GM18870 (cell line): ENCODE measurements at regions not wholly inside any gene's neighbourhood (a gene's known extent, or its start where the extent isn't known, plus 50 kb on each side); places are given as distances from the start of the nearest gene placed in this dataset.

Source experiments
- ATAC-seq: cut with Tn5 transposase; IDR thresholded peaks from one replicate; pipeline ENCODE4 v1.9.1; 2021; ENCODE audit warnings: moderate library complexity; ENCODE audit not compliant: unreplicated experiment

DNA sequence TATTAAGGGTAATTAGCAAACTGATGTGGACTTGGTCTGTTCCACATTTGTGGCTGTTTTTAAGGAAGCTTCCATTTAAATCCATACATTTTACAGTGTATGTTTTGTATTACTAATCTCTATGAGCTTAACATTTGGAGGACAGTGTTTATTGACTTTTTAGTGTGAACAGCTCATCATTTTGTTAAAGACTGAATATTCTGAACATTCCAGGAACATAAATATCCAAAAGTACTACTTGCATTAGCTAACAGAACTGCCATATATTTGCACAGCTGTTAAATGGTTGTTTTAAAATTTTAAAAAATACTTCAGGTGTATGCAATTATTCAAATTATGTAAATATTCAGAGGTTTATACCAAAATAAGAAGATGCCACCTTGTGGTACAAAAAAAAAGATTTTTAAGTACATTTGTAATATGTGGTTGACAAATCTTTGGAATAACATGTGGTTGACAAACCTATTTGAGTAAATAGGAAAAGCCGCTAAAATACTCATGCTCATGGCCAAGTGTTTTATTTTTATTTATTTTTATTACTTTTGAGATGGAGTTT lies 439.7 kb upstream of the FANCL start:
- no peak for ATAC-seq

DNA sequence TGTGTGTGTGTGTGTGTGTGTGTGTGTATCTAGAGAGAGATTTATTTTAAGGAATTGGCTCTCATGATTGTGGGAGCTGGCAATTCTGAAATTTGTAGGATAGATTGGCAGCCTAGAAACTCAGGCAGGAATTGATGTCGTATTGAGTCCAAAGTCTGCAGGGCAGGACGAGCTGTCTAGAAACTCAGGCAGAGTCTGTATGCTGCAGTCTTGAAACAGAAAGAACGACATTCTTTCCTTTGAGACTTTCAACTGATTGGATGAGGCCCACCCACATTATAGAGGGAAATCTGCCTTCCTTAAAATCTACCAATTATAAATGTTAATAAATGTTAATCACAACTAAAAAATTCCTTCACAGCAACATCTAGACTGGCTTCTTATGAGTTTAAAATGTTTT lies 436.6 kb upstream of the FANCL start:
- ATAC-seq = no peak

DNA sequence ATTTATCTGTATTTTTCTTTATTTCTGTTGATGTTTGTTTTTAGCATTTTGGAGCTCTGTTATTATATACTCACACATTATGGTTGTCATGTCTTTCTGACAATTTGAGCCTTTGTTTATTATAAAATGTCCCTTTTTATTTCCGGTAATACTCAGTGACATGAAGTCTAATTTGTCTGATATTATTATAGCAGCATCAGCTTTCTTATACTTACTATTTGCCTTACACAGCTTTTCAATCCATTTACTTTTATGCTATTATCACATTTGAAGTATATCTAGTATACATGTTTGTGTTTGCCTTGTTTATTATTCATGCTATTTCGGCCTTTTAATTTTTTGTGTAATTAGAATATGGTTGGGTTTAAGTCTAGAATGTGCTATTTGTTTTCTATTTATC lies 430.6 kb upstream of the FANCL start:
- ATAC-seq = no peak

DNA sequence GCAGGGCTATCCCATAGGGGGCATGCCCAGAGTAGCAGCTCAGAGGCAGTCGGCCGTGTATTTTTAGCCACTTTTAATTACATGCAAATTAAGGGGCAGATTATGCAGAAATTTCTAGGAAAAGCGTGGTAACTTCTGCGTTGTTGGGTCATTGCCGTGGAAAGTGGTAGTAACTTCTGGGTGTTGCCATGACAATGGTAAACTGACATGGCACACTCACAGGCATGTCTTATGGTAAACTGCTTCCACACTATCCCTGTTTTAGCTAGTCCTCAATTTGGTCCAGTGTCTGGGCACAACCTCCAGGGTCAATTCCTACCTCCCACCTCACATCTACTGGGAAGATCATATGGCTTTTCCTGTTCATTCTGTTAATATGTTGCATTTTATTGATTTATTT lies 428.9 kb upstream of the FANCL start:
- ATAC-seq = no peak

DNA sequence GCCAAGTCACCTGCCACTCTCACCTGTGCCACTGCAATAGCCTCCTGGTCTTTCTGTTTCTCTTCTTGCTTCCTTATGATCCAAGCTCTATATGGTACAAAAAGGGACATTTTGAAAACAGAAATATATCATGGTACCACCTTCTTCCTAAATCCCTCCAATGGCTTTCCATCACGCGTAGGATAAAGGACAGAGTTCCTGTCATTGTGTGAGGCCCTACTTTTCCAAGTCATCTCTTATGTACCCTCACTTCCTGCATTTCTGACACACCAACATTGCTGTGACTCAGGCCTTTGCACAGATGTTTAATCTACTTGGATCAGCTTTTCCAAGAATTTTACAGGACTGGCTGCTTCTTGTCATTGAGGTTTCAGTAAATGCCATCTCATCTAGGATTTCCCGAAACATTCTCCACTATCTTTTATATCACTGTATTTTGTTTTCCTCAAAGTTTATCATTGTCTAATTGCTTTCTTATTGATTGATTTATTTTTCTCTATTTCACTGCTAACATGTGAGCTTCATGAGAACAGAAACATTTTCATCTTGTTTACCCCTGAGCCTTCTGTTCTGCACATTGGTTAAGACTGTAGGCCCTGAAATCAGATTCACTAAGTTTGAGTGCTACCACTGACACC lies 426.1 kb upstream of the FANCL start:
- no peak for ATAC-seq

DNA sequence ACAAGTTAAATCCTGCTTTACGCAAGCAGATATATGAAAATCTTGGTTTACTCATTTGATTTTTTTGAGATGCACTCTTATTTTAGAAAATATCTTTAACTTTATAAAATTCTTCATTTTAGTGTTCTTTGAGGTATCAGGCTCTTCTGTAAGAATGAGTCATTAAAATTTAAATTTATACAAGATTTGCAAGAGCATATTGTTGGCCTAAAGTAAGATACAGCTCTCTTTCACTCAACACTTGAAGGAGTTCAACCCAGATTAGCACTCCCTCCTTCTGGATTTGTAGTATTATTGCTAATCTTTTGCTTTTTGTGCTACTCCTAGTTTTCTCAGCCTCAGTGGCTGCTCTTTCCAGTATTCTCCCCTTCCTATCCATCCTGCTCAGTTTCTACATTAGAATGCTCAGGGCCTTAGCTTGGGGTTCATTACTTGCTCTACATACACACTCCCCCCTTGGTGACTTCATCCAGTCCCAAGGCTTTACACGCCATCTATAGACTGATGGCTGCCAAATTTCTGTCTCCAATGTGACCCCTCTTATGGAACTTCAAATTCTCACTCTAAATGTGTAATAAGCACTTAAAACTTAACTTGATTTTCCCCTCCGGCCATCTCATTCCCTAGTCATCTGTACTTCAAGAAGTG lies 425.3 kb upstream of the FANCL start:
- no peak for ATAC-seq

DNA sequence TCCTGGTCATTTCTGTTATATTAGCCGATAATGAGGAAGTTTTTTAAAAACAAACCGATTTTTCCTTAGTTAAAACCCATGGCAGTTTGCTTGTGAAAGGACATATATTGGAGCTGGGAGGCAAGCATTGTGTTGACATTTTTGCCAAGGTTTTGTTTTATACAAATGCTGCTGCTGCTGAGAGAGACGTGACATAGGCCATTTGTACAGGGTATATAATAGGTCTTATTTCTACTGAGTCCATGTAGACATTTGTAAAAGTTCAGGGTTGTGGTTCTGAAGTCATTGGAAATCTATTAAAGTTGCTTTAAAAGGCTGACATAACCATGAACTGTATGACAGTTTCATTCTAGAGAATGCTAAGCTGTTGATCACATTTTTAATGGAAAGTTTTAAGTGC lies 424.0 kb upstream of the FANCL start:
- ATAC-seq = no peak

DNA sequence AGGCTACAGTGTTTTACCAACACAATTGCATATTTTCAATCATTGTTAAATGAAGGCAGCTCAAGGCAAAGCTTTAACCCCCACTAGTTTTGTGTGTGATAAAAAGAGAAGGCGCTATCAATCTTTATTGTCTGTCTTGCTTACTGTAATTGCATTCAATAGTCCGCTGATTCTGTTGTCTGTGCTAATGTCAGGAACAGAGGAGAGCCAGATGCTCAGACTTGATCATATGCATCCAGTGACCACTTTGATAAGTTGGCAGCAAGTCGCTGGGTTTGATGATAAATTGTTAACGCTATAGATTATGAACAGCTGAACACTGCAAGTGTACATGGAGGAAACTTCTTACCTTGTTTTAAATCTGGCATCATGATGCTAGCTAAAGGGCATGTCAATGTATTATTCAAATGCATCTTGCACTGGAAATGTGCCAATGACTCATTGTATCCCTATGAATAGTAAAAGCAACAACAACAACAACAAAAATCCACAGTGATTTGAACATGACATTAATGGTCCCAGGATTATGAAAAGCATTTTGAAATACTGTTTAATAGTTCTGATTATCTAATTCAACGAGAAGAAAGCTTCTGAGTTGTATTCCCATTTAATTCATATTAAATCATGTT lies 423.5 kb upstream of the FANCL start:
- ATAC-seq = no peak

DNA sequence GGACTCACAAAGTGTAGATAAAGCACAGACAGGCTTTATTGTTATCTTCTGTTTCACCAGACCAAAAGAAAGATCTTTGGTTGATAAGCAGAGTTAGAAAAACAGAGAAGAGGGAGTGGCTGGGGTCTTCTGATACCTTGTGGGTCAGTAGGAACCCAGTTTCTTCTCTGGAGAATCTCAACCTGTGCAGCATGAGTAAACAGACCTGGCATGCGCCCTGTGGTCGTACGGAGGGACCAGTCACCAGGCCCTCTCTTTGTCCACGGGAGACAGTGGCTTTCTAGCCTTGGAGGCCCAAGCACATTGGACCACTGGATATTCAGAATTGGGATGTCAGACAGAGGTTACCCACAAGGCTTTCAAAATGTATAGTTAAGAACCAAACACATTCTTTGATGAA lies 418.9 kb upstream of the FANCL start:
- no peak for ATAC-seq

DNA sequence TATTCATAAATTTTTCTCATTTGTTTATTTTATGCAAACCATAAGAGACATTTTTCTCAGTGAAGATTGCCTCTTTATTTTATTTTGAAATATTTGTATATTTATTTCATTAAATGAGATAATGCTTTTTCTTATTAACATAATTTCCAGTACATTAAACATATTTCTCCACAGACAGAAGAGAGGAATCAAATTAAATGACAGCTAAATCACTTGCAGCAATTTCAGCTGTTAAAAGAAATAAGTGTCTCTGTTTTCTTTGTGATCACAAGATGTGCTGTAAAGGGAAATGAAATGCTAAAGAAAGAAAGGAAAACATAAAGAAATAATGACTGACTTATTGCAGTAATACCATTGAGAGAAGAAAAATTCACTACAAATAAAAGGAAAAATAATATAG lies 414.0 kb upstream of the FANCL start:
- ATAC-seq = no peak

DNA sequence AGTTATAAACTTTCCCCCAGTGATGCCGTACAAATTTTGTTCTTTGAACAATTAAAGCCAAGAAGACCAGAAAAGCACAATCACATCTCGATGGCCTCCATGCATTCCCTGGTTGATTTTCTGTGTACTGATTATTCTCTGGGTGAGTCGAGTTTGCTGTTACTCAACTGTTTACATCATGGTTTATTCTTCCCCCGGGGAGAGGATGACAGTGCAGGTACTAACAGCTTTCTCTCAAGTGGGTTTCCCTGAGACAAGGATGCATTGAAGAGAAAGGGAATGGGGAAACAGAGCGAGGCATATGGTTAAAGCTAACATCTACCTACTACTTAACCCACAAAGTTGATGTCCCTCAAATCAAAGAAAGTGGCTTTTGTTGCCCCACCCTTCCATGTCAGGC lies 410.8 kb upstream of the FANCL start:
- no peak for ATAC-seq

DNA sequence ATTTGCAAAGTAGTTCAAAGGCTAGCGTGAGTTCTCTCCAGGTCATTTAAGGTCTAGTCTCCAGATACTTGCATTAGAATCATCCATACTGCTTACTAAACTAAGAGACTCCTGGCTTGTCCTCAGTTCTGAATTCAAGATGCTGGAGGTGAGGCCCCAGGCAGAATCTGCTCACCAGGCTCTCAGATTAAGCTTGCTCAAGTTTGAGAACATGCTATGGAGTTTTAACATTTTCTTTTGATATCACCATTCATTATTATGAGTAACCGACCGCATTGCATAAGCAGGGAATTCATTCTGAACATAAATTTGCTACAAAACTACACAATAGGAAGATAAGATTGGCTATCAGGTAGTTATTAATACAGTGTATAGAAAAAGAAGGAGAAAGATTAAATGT lies 409.7 kb upstream of the FANCL start:
- ATAC-seq = no peak

DNA sequence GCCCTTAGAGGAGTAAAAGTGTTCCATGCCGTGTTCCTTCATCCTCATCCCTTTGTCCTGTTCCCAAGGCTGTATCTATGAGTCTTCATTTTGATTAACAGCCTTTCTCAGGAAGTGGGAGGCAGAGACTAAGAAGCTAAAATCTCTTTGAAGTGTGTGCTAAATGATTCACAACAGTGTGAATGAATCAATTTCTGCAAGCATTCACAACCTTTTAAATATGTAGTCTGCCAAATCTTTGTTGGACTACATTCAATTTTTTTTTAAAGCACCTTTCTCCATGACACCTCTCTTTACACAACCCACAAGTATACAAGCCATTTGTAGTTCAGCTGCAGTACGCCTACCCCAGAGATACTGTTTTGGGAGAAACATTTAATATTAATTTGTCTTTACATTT lies 408.6 kb upstream of the FANCL start:
- no peak for ATAC-seq

DNA sequence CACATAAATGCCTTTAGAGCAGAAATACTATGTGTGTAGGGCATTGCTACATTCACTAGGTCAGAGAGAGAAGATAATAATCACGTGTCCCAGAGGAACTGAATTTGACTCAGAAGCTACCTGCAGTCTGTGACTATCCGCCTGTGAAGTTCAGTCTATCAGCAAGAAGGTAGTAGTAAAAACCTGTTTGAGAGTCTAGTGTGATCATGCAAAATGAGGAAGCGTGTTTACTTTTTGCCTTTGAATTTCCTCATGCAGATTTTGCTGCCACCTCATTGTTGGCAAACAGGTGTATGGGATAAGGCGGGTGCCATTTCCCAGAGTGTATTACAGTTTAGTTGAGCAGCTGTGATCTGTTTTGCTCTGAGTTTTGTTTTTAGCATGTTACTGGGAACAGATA lies 403.9 kb upstream of the FANCL start:
- no peak for ATAC-seq

DNA sequence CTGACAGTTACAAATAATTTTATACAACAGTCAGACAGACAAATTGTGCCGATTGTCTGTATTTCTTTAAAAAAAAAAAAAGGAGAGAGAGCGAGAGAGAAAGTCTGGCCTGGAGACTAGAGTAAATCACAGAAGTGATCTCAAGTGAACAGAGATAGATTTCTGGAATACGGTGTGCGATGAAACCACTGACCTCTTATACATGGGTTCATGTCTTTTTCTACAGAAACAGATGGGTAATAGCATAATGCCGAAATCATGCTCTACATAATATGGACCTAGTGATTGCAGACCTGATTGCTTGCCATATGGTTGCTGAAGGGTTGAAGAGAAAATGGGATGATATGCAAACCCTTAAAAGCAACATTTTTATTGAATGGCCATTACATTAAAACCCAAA lies 403.3 kb upstream of the FANCL start:
- ATAC-seq = no peak

DNA sequence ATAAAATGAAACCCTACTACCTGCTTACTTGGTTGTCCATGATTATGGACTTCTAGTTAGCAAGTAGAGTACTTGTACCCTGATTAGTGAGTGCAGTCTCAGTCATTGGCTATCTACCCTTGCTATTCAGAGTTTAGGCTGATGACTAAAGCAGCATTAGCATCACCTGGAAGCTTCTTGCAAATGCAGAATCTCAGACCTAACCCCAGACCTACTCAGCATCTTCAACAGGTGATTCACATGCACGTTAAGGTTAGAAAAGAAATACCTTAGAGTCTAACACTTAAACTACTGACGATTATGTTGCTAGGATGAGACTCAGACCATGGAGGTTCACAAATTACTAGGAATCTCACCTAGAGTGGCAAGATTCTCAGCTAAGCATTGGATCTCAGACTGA lies 399.9 kb upstream of the FANCL start:
- ATAC-seq = no peak

DNA sequence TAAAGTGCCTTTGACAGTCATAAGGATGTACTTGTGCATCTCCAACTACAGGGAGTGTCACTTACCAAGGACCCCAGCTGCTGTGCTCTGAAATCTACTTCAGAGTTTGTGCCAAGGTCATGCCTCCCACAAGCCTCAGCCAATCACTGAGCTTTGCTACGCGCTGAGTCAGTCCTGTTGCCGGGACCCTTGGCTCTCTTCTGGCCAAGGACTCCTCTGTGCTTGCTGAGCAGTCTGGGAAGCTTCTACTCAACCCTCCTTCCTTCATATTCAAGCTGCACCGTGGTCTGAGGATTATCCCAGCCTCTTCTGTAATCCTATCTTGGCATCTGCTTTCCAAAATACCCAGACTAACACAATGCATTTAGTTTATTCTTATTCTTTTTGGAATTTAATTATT lies 398.9 kb upstream of the FANCL start:
- no peak for ATAC-seq

DNA sequence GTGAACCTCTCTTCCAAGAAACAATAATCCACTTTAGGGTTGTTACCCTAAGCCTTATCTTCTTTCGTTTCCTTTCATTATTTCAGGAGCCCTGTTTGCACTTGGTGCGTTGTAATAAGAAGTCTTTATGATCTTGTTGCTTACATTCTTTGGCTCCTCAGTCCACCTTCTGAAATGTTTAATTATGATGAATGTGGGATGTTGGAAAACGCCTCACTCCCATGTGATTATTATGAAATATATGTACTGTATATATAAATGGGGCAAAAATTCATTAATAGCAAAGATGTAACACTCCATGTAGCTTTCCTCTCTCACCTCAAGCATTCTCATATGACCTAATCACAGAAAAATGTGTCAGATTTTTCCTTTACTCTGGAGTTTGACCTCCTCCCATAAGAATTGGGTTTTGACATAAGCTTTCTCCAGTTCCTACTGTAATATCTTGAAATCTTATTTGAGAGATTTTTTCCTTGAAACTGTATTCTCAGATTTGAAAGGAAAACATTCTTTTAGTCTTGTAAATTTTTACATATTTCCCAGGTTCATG lies 397.2 kb upstream of the FANCL start:
- no peak for ATAC-seq

DNA sequence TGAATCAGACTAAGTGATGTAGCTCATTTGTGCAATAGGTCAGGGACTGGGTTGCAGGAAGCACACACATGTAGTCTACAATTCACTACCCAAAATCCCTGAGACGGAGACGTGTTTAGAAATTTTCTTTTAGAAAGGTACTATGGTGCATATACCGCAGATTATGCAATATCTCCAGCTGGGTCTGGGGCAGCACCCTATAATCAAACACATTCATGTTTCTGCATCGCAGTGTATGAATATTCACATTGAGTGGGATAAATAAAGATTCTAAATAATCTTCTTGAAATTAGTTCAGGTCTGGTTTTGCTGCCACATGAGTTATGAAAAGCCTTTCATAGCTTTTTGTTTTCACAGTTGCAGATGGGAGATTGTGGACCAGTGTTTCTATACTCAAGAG lies 395.7 kb upstream of the FANCL start:
- no peak for ATAC-seq

DNA sequence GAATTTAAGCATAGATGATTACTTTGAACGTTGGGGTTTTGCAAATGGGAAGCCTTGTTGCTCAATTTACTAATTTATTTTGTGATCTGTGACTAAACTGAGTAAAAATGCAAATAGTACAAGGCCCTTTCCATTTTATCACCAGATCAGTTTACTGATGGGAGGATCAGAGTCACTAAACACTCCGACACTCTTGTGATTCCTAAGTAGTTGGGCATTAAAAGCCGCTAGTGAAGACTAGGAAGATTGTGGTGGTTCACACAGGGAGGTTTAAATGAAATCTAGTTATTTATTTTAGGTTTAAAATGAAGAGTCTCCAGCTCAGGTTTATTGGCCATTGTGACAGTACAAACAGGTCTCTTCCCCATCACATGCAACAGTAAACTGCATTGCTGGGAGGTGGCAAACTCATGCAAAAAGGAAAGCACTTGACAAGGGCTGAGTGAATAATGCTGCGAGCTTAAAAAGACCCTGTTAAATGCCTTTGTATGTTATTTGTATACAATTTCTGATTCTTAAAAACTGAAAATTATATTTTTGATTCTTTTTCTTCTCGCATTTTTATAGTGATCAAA lies 394.8 kb upstream of the FANCL start:
- no peak for ATAC-seq

DNA sequence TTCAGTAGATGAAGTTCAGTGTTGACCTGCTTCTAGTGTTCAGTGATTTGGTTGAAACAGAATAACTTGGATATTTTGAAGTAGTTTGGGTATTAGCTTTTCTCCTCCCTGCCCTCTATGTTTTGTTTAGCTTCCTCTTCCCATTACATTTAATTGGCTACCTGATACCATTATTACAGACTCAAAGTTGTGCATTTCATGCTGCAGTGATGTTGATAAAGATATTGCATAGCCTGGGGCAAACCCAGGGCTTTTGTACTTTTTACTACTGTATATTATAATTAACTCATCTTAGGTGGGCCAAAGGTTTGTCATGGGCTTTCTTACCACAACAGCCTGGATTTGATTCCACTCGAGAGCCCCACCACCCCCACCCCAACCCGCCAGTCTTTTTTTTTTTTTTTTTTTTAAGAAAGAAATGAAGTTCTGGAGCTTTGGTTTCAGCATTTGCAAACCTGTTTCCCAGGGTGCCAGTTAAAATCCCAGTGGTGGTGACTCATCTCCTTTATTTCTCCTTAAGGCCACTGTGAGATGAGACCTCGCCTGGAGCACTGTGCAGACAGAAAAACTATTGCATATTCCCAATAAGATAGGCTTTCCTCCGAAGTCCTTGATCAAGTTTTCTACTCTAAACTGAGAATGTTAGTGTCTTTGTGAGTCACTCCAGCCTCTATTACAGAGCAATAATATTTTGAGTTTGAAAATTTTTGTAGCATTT lies 393.7 kb upstream of the FANCL start:
- ATAC-seq = no peak
